Keratinocyte (primary cell): ENCODE measurements at regions not wholly inside any gene's neighbourhood (a gene's known extent, or its start where the extent isn't known, plus 50 kb on each side); places are given as distances from the start of the nearest gene placed in this dataset.

Source experiments
- DNase-seq: peaks from one replicate; pipeline ENCODE4 v3.0.0-alpha.2; 2011; ENCODE audit warnings: low read depth, missing footprints, low spot score
- FAIRE-seq: peaks from 2 replicates; lab custom pipeline; 2011; peaks lifted over from hg19 to GRCh38; lab: Jason Lieb, UNC
- H2AFZ ChIP-seq: 2 replicates; pipeline ENCODE4 v1.6.0; 2012; ENCODE audit warnings: low read length, control low read depth, inconsistent platforms; ENCODE audit not compliant: control insufficient read depth
- H3K27ac ChIP-seq: 2 replicates; pipeline ENCODE4 v1.5.1; 2011; ENCODE audit warnings: low read length; ENCODE audit not compliant: control insufficient read depth, insufficient read depth
- H3K27me3 ChIP-seq: 3 replicates; pipeline ENCODE4 v1.6.0; 2011; ENCODE audit warnings: low read length; ENCODE audit not compliant: control insufficient read depth, insufficient read depth; ENCODE audit errors: extremely low read depth
- H3K36me3 ChIP-seq, 2 experiments: 2 replicates in 1 of 2; 3 replicates in 1 of 2; pipeline ENCODE4 v1.5.1; 2011; ENCODE audit warnings: low read length in 2 of 2, mild to moderate bottlenecking in 1 of 2; ENCODE audit not compliant: control insufficient read depth in 2 of 2, insufficient read depth in 2 of 2; ENCODE audit errors: extremely low read depth in 1 of 2
- H3K4me1 ChIP-seq: 3 replicates; pipeline ENCODE4 v1.5.1; 2011; ENCODE audit warnings: low read length; ENCODE audit not compliant: control insufficient read depth, insufficient read depth; ENCODE audit errors: extremely low read depth
- H3K4me2 ChIP-seq: 3 replicates; pipeline ENCODE4 v1.6.0; 2011; ENCODE audit warnings: low read depth, low read length; ENCODE audit not compliant: control insufficient read depth, insufficient read depth; ENCODE audit errors: extremely low read depth
- H3K4me3 ChIP-seq, 3 experiments: fragments of 200-600 bp in 1 of 3; sonication (generic) in 1 of 3; 2 replicates in 2 of 3; 3 replicates in 1 of 3; pipeline ENCODE4 v1.5.1; 2011 to 2016; ENCODE audit warnings: low read length in 3 of 3, mild to moderate bottlenecking in 3 of 3, control low read depth in 2 of 3, inconsistent platforms in 1 of 3, low read depth in 1 of 3, mixed read lengths in 1 of 3, mixed run types in 1 of 3, moderate library complexity in 1 of 3; ENCODE audit not compliant: control insufficient read depth in 2 of 3, insufficient read depth in 2 of 3; ENCODE audit errors: extremely low read depth in 1 of 3
- H3K79me2 ChIP-seq: 2 replicates; pipeline ENCODE4 v1.6.0; 2012; ENCODE audit warnings: low read length; ENCODE audit not compliant: control insufficient read depth, insufficient read depth
- H3K9ac ChIP-seq: 3 replicates; pipeline ENCODE4 v1.6.0; 2011; ENCODE audit warnings: low read length; ENCODE audit not compliant: control insufficient read depth, insufficient read depth; ENCODE audit errors: extremely low read depth
- H3K9me1 ChIP-seq: 3 replicates; pipeline ENCODE4 v1.6.0; 2011; ENCODE audit warnings: low read length; ENCODE audit not compliant: control insufficient read depth, insufficient read depth; ENCODE audit errors: extremely low read depth
- H3K9me3 ChIP-seq: 2 replicates; pipeline ENCODE4 v1.5.1; 2012; ENCODE audit warnings: low read depth, low read length; ENCODE audit not compliant: control insufficient read depth
- H4K20me1 ChIP-seq: 3 replicates; pipeline ENCODE4 v1.6.0; 2011; ENCODE audit warnings: low read length; ENCODE audit not compliant: control insufficient read depth, insufficient read depth; ENCODE audit errors: extremely low read depth
- EZH2 ChIP-seq: IDR thresholded peaks from one replicate; pipeline ENCODE4 v1.6.1; 2012; ENCODE audit warnings: inconsistent platforms, mild to moderate bottlenecking, low read length, moderate library complexity
- dilution Hi-C: fragments of 300-500 bp; cut with MboI; formaldehyde crosslinking; loops from one replicate; pipeline ENCODE4 v1.7.0; 2020; ENCODE audit warnings: low sequenced_read_pairs; ENCODE audit not compliant: extremely low pct_ligation_motif_present
- TF ChIP-seq, protein P1 (sequence below), 3 experiments: IDR thresholded peaks in 1 of 3; conservative IDR thresholded peaks in 1 of 3; optimal IDR thresholded peaks in 1 of 3; 2 replicates in 2 of 3; 3 replicates in 1 of 3; pipeline versions ENCODE3 to v1.5.1; 2011; ENCODE audit warnings: low read length in 3 of 3, mild to moderate bottlenecking in 3 of 3, moderate library complexity in 2 of 3, control low read depth in 1 of 3, inconsistent platforms in 1 of 3; ENCODE audit not compliant: insufficient read depth in 2 of 3; ENCODE audit errors: extremely low read depth in 1 of 3

DNA sequence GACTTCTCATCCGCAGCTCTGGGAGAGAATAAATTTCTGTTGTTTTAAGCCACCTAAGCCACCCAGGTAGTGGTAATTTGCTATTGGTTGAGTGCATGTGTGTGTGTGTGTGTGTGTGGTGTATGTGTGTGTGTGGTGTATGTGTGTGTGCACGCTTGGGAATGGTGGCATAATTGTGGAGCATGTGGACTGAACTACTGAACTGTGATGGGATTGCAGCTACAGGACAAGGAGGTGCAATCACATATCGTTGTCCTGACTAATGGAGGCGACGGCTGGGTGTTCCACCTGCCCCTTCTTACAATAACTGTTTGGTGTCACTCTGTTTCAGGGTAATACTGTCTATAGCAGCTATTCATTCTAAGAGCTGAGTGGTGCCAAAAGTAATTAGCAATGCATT, 448.7 kb upstream of the PFKP start:
- TF ChIP-seq EZH2, result no peak
- TF ChIP-seq, protein P1, sequence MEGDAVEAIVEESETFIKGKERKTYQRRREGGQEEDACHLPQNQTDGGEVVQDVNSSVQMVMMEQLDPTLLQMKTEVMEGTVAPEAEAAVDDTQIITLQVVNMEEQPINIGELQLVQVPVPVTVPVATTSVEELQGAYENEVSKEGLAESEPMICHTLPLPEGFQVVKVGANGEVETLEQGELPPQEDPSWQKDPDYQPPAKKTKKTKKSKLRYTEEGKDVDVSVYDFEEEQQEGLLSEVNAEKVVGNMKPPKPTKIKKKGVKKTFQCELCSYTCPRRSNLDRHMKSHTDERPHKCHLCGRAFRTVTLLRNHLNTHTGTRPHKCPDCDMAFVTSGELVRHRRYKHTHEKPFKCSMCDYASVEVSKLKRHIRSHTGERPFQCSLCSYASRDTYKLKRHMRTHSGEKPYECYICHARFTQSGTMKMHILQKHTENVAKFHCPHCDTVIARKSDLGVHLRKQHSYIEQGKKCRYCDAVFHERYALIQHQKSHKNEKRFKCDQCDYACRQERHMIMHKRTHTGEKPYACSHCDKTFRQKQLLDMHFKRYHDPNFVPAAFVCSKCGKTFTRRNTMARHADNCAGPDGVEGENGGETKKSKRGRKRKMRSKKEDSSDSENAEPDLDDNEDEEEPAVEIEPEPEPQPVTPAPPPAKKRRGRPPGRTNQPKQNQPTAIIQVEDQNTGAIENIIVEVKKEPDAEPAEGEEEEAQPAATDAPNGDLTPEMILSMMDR (optimal IDR thresholded peaks at IDR 0.05 in 1 of 3, IDR thresholded peaks at IDR 0.05 in 1 of 3, conservative IDR thresholded peaks at IDR 0.05 in 1 of 3; ENCODE audit: extremely low read depth in 1 of 3, insufficient read depth in 2 of 3, low read length in 3 of 3), result no peak
- H3K27ac ChIP-seq, result no peak overlapping the region
- no peaks in the 10 kb centered on the region for H3K36me3 ChIP-seq
- no peak overlapping the region for H3K4me2 ChIP-seq
- H3K27me3 ChIP-seq, result no peaks in the 10 kb centered on the region
- H3K79me2 ChIP-seq, result no peaks in the 10 kb centered on the region
- dilution Hi-C loops, result no loop called here
- H3K4me1 ChIP-seq, result no peaks in the 10 kb centered on the region
- no peak overlapping the region for H3K4me3 ChIP-seq
- no peak for FAIRE-seq
- no peak overlapping the region for H2AFZ ChIP-seq
- H4K20me1 ChIP-seq, result no peaks in the 10 kb centered on the region
- no peak for DNase-seq
- no peaks in the 10 kb centered on the region for H3K9me1 ChIP-seq
- H3K9me3 ChIP-seq, result peaks cover 2% of the 10 kb centered on the region
- no peak overlapping the region for H3K9ac ChIP-seq

DNA sequence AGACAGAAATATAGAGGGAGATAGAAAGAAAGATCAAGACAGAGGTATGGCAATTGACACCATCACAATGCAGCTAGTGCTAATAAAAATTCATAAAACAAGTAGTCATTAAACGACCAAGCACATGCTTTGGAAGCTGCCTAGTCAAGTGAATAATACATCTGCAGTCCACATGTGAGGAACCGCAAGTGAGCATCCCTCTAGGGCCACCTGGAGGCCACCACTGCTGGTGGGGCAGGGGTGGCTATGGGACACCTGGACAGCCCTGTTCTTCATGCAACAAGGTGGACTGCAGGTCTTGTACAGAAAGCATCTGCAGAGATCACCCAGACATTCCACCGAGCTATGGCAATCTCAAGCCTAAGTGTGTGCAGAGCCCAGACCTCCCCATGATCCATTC, 451.1 kb upstream of the PFKP start:
- TF ChIP-seq EZH2, result no peak
- TF ChIP-seq, protein P1 (optimal IDR thresholded peaks at IDR 0.05 in 1 of 3, IDR thresholded peaks at IDR 0.05 in 1 of 3, conservative IDR thresholded peaks at IDR 0.05 in 1 of 3; ENCODE audit: extremely low read depth in 1 of 3, insufficient read depth in 2 of 3, low read length in 3 of 3), result no peak
- FAIRE-seq (no peak), DNase-seq (no peak)
- Histone ChIP-seq H3K4me1 (no peaks in the 10 kb centered on the region), H3K27ac (no peak overlapping the region), H2AFZ (no peak overlapping the region), H3K79me2 (no peaks in the 10 kb centered on the region), H4K20me1 (no peaks in the 10 kb centered on the region), H3K4me3 (no peak overlapping the region), H3K36me3 (no peaks in the 10 kb centered on the region), H3K27me3 (no peaks in the 10 kb centered on the region), H3K9me1 (no peaks in the 10 kb centered on the region), H3K9ac (no peak overlapping the region), H3K4me2 (no peak overlapping the region), H3K9me3 (no peaks in the 10 kb centered on the region)
- dilution Hi-C loops, result no loop called here
